Epithelial cell of proximal tubule (primary cell): ENCODE measurements at regions not wholly inside any gene's neighbourhood (a gene's known extent, or its start where the extent isn't known, plus 50 kb on each side); places are given as distances from the start of the nearest gene placed in this dataset.

Experiments used
- DNase-seq: peaks from one replicate; pipeline ENCODE4 v3.0.0-alpha.2; 2011; ENCODE audit warnings: low read depth
- H3K4me3 ChIP-seq: 2 replicates; pipeline ENCODE4 v1.5.1; 2011; ENCODE audit warnings: low read depth, mild to moderate bottlenecking, low read length
- CTCF ChIP-seq: conservative IDR thresholded peaks from 2 replicates; pipeline ENCODE4 v1.5.1; 2012; ENCODE audit warnings: low read depth, mild to moderate bottlenecking, low read length

GRCh38 chr9:108113596-108113995 lies 624.0 kb upstream of the KLF4 start:
- TF ChIP-seq CTCF: no peak
- H3K4me3 ChIP-seq: no peak overlapping the region
- no peak for DNase-seq

- DNase-seq: no peak
- TF ChIP-seq CTCF: no peak
- H3K4me3 ChIP-seq: no peak overlapping the region
These were observed 620.5 kb upstream of the KLF4 start for GRCh38 chr9:108109927-108110690.

DNA sequence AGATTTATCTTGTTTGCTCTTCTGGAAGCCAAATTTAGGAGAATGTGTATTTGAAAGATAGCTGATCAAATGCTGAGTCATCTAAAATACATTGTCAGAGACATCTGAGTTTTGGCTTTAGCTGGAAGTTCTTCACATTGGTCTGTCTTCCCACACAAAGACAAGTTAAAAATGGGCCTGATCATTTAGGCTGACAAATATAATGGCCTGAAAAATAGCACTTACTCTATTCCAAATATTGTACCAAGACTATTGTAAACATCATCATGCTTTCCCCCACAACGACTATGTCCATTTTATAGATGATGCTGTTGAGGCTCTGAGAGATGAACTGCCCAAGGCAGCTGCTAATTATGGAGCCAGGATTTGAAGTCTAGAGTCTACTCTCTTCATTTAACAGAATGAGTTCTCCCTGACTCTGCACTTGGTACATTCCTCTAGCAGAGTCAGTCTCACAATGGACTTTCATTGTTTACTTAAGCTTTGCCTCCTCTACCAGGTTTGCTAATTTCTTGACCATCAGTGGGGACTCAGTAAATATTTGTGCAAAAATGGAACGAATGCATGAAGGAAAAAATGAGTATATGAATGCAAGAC lies 619.4 kb upstream of the KLF4 start:
- TF ChIP-seq CTCF: no peak
- DNase-seq: no peak

DNA sequence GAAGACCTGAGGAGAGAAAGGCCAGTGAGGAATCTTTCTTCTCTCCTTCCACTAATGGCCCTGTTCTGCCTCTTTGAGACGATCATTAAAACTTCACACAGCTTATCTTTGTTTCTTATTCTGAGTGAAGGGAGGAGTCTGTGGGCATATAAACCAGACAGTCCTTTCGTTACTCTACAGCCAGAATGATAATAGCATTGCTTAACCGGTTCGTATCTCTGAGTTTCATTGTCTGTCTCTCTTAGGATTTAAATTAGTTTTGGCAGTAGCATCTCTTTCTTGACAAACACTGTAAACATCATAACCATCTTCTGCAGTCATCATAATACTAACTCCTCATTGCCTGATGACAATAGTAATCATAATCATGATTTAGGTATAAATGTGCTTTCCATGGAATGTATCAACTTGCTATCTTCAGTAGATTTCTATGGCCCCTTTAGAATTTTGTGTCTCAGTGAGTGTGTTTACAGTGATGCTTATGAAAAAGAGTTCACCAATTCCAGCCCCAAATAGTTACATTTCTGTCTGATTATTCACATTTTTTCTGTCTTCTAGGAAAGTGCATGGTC lies 618.8 kb upstream of the KLF4 start:
- H3K4me3 ChIP-seq: no peak overlapping the region
- no peak for TF ChIP-seq CTCF
- no peak for DNase-seq

More for the DNA sequence above, 619.4 kb upstream of the KLF4 start:
- no peak overlapping the region for H3K4me3 ChIP-seq

- TF ChIP-seq CTCF: no peak
- DNase-seq: no peak
- H3K4me3 ChIP-seq: no peak overlapping the region
These were observed 616.3 kb upstream of the KLF4 start for GRCh38 chr9:108105885-108106284.

DNA sequence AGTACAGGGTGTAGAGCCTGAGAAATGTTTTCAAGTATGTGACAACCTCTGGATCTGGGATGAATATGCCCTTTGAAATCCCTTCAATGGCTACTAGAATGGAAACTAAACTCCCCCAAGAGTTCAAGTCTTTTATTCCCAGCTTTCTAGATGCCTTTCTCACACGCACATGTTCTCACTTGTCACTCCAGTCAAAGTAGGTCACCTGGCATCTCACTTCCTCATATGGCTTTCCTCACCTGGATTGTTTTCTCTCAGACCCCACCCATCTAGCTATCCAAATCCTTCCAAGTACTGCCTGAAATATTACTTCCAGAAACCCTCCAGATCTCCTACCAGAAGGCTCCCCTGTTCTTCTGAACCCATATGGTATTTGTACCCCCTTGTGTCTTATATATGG lies 615.4 kb upstream of the KLF4 start:
- no peak overlapping the region for H3K4me3 ChIP-seq
- no peak for TF ChIP-seq CTCF
- no peak for DNase-seq
